ENCODE measurements at regions not wholly inside any gene's neighbourhood (a gene's known extent, or its start where the extent isn't known, plus 50 kb on each side); places are given as distances from the start of the nearest gene placed in this dataset.

GRCh38 chr6:134474955-134475354 is 157.0 kb upstream of the SGK1 start:
- intact Hi-C loops (cut with micrococcal nuclease; ENCODE audit: unreplicated experiment), result no loop called here

GRCh38 chr6:134472661-134473060 is 154.7 kb upstream of the SGK1 start:
- no peak for DNase-seq
- intact Hi-C loops (cut with micrococcal nuclease; ENCODE audit: unreplicated experiment), result no loop called here
- H3K4me3 Mint-ChIP-seq (ENCODE audit: low read depth, unreplicated experiment), result no peak overlapping the region
- H3K27ac Mint-ChIP-seq (ENCODE audit: unreplicated experiment), result no peak overlapping the region
- CTCF ChIA-PET, result interaction anchor here (1.2 kb wide), 1 partner anchor 20 kb away, joined by 8 read pairs; no protein-coding TSS in a partner anchor
- no peaks in the 10 kb centered on the region for H3K27me3 Mint-ChIP-seq (ENCODE audit: unreplicated experiment)
- peaks cover 4% of the 10 kb centered on the region for H3K4me1 Mint-ChIP-seq (ENCODE audit: low read depth, unreplicated experiment)
- H3K36me3 Mint-ChIP-seq (ENCODE audit: insufficient read depth, unreplicated experiment), result no peaks in the 10 kb centered on the region
- H3K9me3 Mint-ChIP-seq (ENCODE audit: low read depth, unreplicated experiment), result no peaks in the 10 kb centered on the region
- no TSS peak for BruUV-seq (replicated peaks)
- TF ChIP-seq CTCF (IDR thresholded peaks at IDR 0.05; ENCODE audit: unreplicated experiment), result no peak

More at GRCh38 chr6:134474955-134475354, 157.0 kb upstream of the SGK1 start:
- peaks cover 8% of the 10 kb centered on the region for H3K4me1 Mint-ChIP-seq (ENCODE audit: low read depth, unreplicated experiment)
- no peaks in the 10 kb centered on the region for H3K36me3 Mint-ChIP-seq (ENCODE audit: insufficient read depth, unreplicated experiment)
- H3K9me3 Mint-ChIP-seq (ENCODE audit: low read depth, unreplicated experiment), result no peaks in the 10 kb centered on the region
- no peak for TF ChIP-seq CTCF (IDR thresholded peaks at IDR 0.05; ENCODE audit: unreplicated experiment)
- CTCF ChIA-PET, result interaction anchor here (0.5 kb wide), 1 partner anchor 161 kb away, joined by 3 read pairs; no protein-coding TSS in a partner anchor
- no peak overlapping the region for H3K27ac Mint-ChIP-seq (ENCODE audit: unreplicated experiment)
- no peak for DNase-seq
- no TSS peak for BruUV-seq (replicated peaks)
- no peak overlapping the region for H3K4me3 Mint-ChIP-seq (ENCODE audit: low read depth, unreplicated experiment)
- H3K27me3 Mint-ChIP-seq (ENCODE audit: unreplicated experiment), result no peaks in the 10 kb centered on the region

GRCh38 chr6:134472046-134472445 is 154.1 kb upstream of the SGK1 start:
- DNase-seq, result no peak
- Mint-ChIP-seq H3K4me3 (ENCODE audit: low read depth, unreplicated experiment) (no peak overlapping the region), H3K9me3 (ENCODE audit: low read depth, unreplicated experiment) (no peaks in the 10 kb centered on the region), H3K27me3 (ENCODE audit: unreplicated experiment) (no peaks in the 10 kb centered on the region), H3K27ac (ENCODE audit: unreplicated experiment) (no peak overlapping the region), H3K36me3 (ENCODE audit: insufficient read depth, unreplicated experiment) (no peaks in the 10 kb centered on the region), H3K4me1 (ENCODE audit: low read depth, unreplicated experiment) (peaks cover 10% of the 10 kb centered on the region)
- CTCF ChIA-PET, result interaction anchor here (1.2 kb wide), 1 partner anchor 20 kb away, joined by 8 read pairs; no protein-coding TSS in a partner anchor
- intact Hi-C loops (cut with micrococcal nuclease; ENCODE audit: unreplicated experiment), result no loop called here
- no TSS peak for BruUV-seq (replicated peaks)
- no peak for TF ChIP-seq CTCF (IDR thresholded peaks at IDR 0.05; ENCODE audit: unreplicated experiment)

GRCh38 chr6:134470457-134470975 is 152.6 kb upstream of the SGK1 start:
- Mint-ChIP-seq H3K4me3 (ENCODE audit: low read depth, unreplicated experiment) (no peak overlapping the region), H3K27ac (ENCODE audit: unreplicated experiment) (no peak overlapping the region), H3K27me3 (ENCODE audit: unreplicated experiment) (no peaks in the 10 kb centered on the region), H3K4me1 (ENCODE audit: low read depth, unreplicated experiment) (peaks cover 20% of the 10 kb centered on the region), H3K9me3 (ENCODE audit: low read depth, unreplicated experiment) (no peaks in the 10 kb centered on the region), H3K36me3 (ENCODE audit: insufficient read depth, unreplicated experiment) (no peaks in the 10 kb centered on the region)
- no TSS peak for BruUV-seq (replicated peaks)
- CTCF ChIA-PET, result no interaction called here
- no peak for DNase-seq
- TF ChIP-seq CTCF (IDR thresholded peaks at IDR 0.05; ENCODE audit: unreplicated experiment), result no peak
- intact Hi-C loops (cut with micrococcal nuclease; ENCODE audit: unreplicated experiment), result no loop called here
